ENCODE measurements at regions not wholly inside any gene's neighbourhood (a gene's known extent, or its start where the extent isn't known, plus 50 kb on each side); places are given as distances from the start of the nearest gene placed in this dataset.

- TF ChIP-seq CTCF (IDR thresholded peaks at IDR 0.05; ENCODE audit: insufficient read depth in 1 of 2, low read depth in 1 of 2, low read length in 1 of 2, severe bottlenecking in 1 of 2, unreplicated experiment in 1 of 2): no peak
- Histone ChIP-seq H3K27me3 (replicated peaks; ENCODE audit: control insufficient read depth, insufficient read depth, low read length) (no peaks in the 10 kb centered on the region), H3K4me3 (ENCODE audit: low read depth, low read length) (no peak overlapping the region), H3K4me1 (no peaks in the 10 kb centered on the region), H3K9me3 (no peaks in the 10 kb centered on the region), H3K36me3 (ENCODE audit: control insufficient read depth, insufficient read depth, low read length) (no peaks in the 10 kb centered on the region)
- no TSS peak for BruUV-seq (replicated peaks)
- ChIA-PET CTCF (no interaction called here), POLR2A (no interaction called here)
- Mint-ChIP-seq H3K27ac (ENCODE audit: unreplicated experiment) (no peak overlapping the region), H3K36me3 (ENCODE audit: insufficient read depth, unreplicated experiment) (no peaks in the 10 kb centered on the region), H3K4me3 (ENCODE audit: unreplicated experiment) (no peak overlapping the region), H3K9me3 (ENCODE audit: unreplicated experiment) (peaks cover 8% of the 10 kb centered on the region), H3K27me3 (ENCODE audit: insufficient read depth, unreplicated experiment) (peaks cover 6% of the 10 kb centered on the region), H3K4me1 (ENCODE audit: low read depth, unreplicated experiment) (no peaks in the 10 kb centered on the region)
- intact Hi-C loops (cut with micrococcal nuclease; ENCODE audit: unreplicated experiment): no loop called here
- no peak for DNase-seq
Measured at GRCh38 chrX:117543885-117544284, 572.7 kb downstream of the KLHL13 start.

- DNase-seq: no peak
- no peak for TF ChIP-seq CTCF (IDR thresholded peaks at IDR 0.05; ENCODE audit: insufficient read depth in 1 of 2, low read depth in 1 of 2, low read length in 1 of 2, severe bottlenecking in 1 of 2, unreplicated experiment in 1 of 2)
- intact Hi-C loops (cut with micrococcal nuclease; ENCODE audit: unreplicated experiment): no loop called here
- no TSS peak for BruUV-seq (replicated peaks)
- Histone ChIP-seq H3K4me3 (ENCODE audit: low read depth, low read length) (no peak overlapping the region), H3K36me3 (ENCODE audit: control insufficient read depth, insufficient read depth, low read length) (no peaks in the 10 kb centered on the region), H3K4me1 (no peaks in the 10 kb centered on the region), H3K9me3 (no peaks in the 10 kb centered on the region), H3K27me3 (replicated peaks; ENCODE audit: control insufficient read depth, insufficient read depth, low read length) (no peaks in the 10 kb centered on the region)
- Mint-ChIP-seq H3K9me3 (ENCODE audit: unreplicated experiment) (peaks cover 8% of the 10 kb centered on the region), H3K27ac (ENCODE audit: unreplicated experiment) (no peak overlapping the region), H3K27me3 (ENCODE audit: insufficient read depth, unreplicated experiment) (peaks cover 8% of the 10 kb centered on the region), H3K4me1 (ENCODE audit: low read depth, unreplicated experiment) (no peaks in the 10 kb centered on the region), H3K4me3 (ENCODE audit: unreplicated experiment) (no peak overlapping the region), H3K36me3 (ENCODE audit: insufficient read depth, unreplicated experiment) (no peaks in the 10 kb centered on the region)
- ChIA-PET POLR2A (no interaction called here), CTCF (no interaction called here)
Measured at GRCh38 chrX:117539090-117539418, 577.6 kb downstream of the KLHL13 start.

- H3K4me3 ChIP-seq (ENCODE audit: low read depth, low read length): no peak overlapping the region
- H3K4me1 Mint-ChIP-seq (ENCODE audit: low read depth, unreplicated experiment): no peaks in the 10 kb centered on the region
- no peaks in the 10 kb centered on the region for H3K36me3 Mint-ChIP-seq (ENCODE audit: insufficient read depth, unreplicated experiment)
- intact Hi-C loops (cut with micrococcal nuclease; ENCODE audit: unreplicated experiment): no loop called here
- DNase-seq: no peak
- TF ChIP-seq CTCF (IDR thresholded peaks at IDR 0.05; ENCODE audit: insufficient read depth in 1 of 2, low read depth in 1 of 2, low read length in 1 of 2, severe bottlenecking in 1 of 2, unreplicated experiment in 1 of 2): no peak
- no peak overlapping the region for H3K27ac Mint-ChIP-seq (ENCODE audit: unreplicated experiment)
- ChIA-PET CTCF (no interaction called here), POLR2A (no interaction called here)
- H3K36me3 ChIP-seq (ENCODE audit: control insufficient read depth, insufficient read depth, low read length): no peaks in the 10 kb centered on the region
- H3K27me3 ChIP-seq (replicated peaks; ENCODE audit: control insufficient read depth, insufficient read depth, low read length): no peaks in the 10 kb centered on the region
- H3K9me3 Mint-ChIP-seq (ENCODE audit: unreplicated experiment): peaks cover 8% of the 10 kb centered on the region
- peaks cover 8% of the 10 kb centered on the region for H3K27me3 Mint-ChIP-seq (ENCODE audit: insufficient read depth, unreplicated experiment)
- no peaks in the 10 kb centered on the region for H3K4me1 ChIP-seq
- H3K9me3 ChIP-seq: no peaks in the 10 kb centered on the region
- BruUV-seq (replicated peaks): no TSS peak
- no peak overlapping the region for H3K4me3 Mint-ChIP-seq (ENCODE audit: unreplicated experiment)
Measured at GRCh38 chrX:117538178-117539089, 578.2 kb downstream of the KLHL13 start.

Measured in Caco-2 (cell line).